ENCODE measurements at regions not wholly inside any gene's neighbourhood (a gene's known extent, or its start where the extent isn't known, plus 50 kb on each side); places are given as distances from the start of the nearest gene placed in this dataset.

DNA sequence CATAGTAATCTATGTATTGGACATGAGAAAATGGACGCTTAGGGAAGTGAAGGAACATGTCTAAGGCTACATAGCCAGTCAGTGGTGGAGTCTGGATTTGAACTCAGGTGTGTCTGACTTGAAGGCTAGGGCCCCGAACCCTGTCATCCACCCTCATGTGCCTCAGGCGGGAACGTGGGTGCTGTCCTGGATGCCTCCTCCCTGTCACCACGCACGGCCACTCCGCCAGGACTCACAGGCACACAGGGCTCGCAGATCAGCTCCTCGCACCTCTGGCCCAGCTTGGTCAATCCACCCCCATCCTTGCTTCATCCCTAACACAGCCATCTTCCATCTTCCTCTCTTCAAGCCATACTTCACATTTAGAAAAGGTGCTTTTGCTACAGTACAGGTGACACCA lies 154.7 kb downstream of the KCNJ12 start:
- TF ChIP-seq, protein P1, sequence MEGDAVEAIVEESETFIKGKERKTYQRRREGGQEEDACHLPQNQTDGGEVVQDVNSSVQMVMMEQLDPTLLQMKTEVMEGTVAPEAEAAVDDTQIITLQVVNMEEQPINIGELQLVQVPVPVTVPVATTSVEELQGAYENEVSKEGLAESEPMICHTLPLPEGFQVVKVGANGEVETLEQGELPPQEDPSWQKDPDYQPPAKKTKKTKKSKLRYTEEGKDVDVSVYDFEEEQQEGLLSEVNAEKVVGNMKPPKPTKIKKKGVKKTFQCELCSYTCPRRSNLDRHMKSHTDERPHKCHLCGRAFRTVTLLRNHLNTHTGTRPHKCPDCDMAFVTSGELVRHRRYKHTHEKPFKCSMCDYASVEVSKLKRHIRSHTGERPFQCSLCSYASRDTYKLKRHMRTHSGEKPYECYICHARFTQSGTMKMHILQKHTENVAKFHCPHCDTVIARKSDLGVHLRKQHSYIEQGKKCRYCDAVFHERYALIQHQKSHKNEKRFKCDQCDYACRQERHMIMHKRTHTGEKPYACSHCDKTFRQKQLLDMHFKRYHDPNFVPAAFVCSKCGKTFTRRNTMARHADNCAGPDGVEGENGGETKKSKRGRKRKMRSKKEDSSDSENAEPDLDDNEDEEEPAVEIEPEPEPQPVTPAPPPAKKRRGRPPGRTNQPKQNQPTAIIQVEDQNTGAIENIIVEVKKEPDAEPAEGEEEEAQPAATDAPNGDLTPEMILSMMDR (conservative IDR thresholded peaks at IDR 0.05), result no peak

More for the DNA sequence above, 154.7 kb downstream of the KCNJ12 start:
- Histone ChIP-seq H3K56ac (ENCODE audit: insufficient read length, low read depth, low read length) (no peak overlapping the region), H3K79me1 (ENCODE audit: insufficient read depth, low read depth, low read length, poor library complexity, severe bottlenecking) (no peaks in the 10 kb centered on the region), H4K5ac (ENCODE audit: insufficient read length, low read depth, low read length) (no peak overlapping the region), H2BK120ac (ENCODE audit: low read depth, low read length, poor library complexity, severe bottlenecking) (no peak overlapping the region), H3K27ac (ENCODE audit: insufficient read length, low read depth, low read length) (no peak overlapping the region), H3T11ph (ENCODE audit: low read length) (no peak overlapping the region), H3K4me1 (ENCODE audit: insufficient read depth, low read length) (no peaks in the 10 kb centered on the region), H3K4ac (ENCODE audit: low read depth, low read length) (no peak overlapping the region), H3K9me3 (ENCODE audit: control insufficient read depth, low read depth, low read length) (peaks cover 6% of the 10 kb centered on the region), H2BK5ac (ENCODE audit: insufficient read length, low read length) (no peak overlapping the region), H2AK5ac (ENCODE audit: insufficient read length, low read length) (no peak overlapping the region), H3K27me3 (ENCODE audit: insufficient read depth, low read length) (no peaks in the 10 kb centered on the region), H3K9ac (ENCODE audit: extremely low read depth, insufficient read length, low read length) (no peak overlapping the region), H2BK12ac (ENCODE audit: insufficient read length, low read depth, low read length) (no peak overlapping the region), H4K91ac (ENCODE audit: insufficient read length, low read depth, low read length) (no peak overlapping the region), H3K18ac (ENCODE audit: insufficient read length, low read depth, low read length) (no peak overlapping the region), H2AFZ (ENCODE audit: low read length) (no peak overlapping the region), H2BK20ac (ENCODE audit: low read depth, low read length, poor library complexity, severe bottlenecking) (no peak overlapping the region), H3K14ac (ENCODE audit: insufficient read depth, low read length) (no peak overlapping the region), H4K8ac (replicated peaks; ENCODE audit: insufficient read length, low read depth, low read length) (no peak overlapping the region), H3K4me2 (ENCODE audit: insufficient read depth, insufficient read length, low read length) (no peak overlapping the region), H3K23me2 (ENCODE audit: insufficient read length, low read depth, low read length, poor library complexity, severe bottlenecking) (no peaks in the 10 kb centered on the region), H4K20me1 (ENCODE audit: control insufficient read depth, insufficient read depth, insufficient read length) (no peaks in the 10 kb centered on the region), H2BK15ac (ENCODE audit: low read depth, low read length) (no peak overlapping the region), H3K79me2 (ENCODE audit: insufficient read depth, low read length) (no peaks in the 10 kb centered on the region), H3K23ac (ENCODE audit: insufficient read length, low read depth, low read length) (no peak overlapping the region)
- Mint-ChIP-seq H3K9me3 (peaks cover 11 to 26% of the 10 kb centered on the region in 2 experiments), H3K4me3 (no peak overlapping the region), H3K27ac (no peak overlapping the region), H3K36me3 (ENCODE audit: insufficient read depth in 1 of 3, low read depth in 3 of 3) (peaks cover 7 to 9% (median 9%) of the 10 kb centered on the region in 3 experiments), H3K27me3 (ENCODE audit: low read depth) (peaks cover 1% of the 10 kb centered on the region; the same call in 1 of the 2 replicates), H3K4me1 (peaks cover 5 to 6% of the 10 kb centered on the region in 2 experiments)
- DNase-seq, result no peak
- no CpG with 5 or more reads among the region's 9 CpGs for WGBS (ENCODE audit: extremely low coverage, insufficient read length, low lambda C conversion rate)

Data from H9 (cell line).